ENCODE measurements at regions not wholly inside any gene's neighbourhood (a gene's known extent, or its start where the extent isn't known, plus 50 kb on each side); places are given as distances from the start of the nearest gene placed in this dataset.

GRCh38 chr3:161568671-161569070 lies 72.1 kb downstream of the OTOL1 start (continued):
- TF ChIP-seq ZNF384 (IDR thresholded peaks at IDR 0.05; ENCODE audit: low read depth, low read length) (no peak), OTX1 (CRISPR knock-in tag; IDR thresholded peaks at IDR 0.05) (no peak), HMGN3 (IDR thresholded peaks at IDR 0.05; ENCODE audit: borderline replicate concordance, extremely low read depth, insufficient read length, low read depth, low read length) (no peak), CCNT2 (IDR thresholded peaks at IDR 0.05; ENCODE audit: borderline replicate concordance, extremely low read depth, insufficient read length, low read depth, low read length) (no peak), C11orf30 (IDR thresholded peaks at IDR 0.05; ENCODE audit: low read depth) (no peak), ZBTB17 (CRISPR knock-in tag; IDR thresholded peaks at IDR 0.05) (no peak)

GRCh38 chr3:161571951-161572350 lies 75.3 kb downstream of the OTOL1 start:
- in situ Hi-C loops (cut with MboI), result no loop called here
- ATAC-seq (no peak), DNase-seq (ENCODE audit: extremely low read depth in 1 of 4, low spot score in 3 of 4) (no peak), FAIRE-seq (no peak)
- BruUV-seq (replicated peaks), result no TSS peak
- WGBS (ENCODE audit: insufficient coverage, low coverage, missing lambda C conversion rate), result 7% methylated on average over 1 of the region's 1 CpG
- Histone ChIP-seq H3K4me3 (no peak overlapping the region), H3K4me1 (replicated peaks in 1 of 2; ENCODE audit: control insufficient read depth in 2 of 2, insufficient read depth in 2 of 2, low read length in 2 of 2) (no peaks in the 10 kb centered on the region), H4K20me1 (replicated peaks; ENCODE audit: control insufficient read depth, insufficient read depth, low read length) (no peaks in the 10 kb centered on the region), H3K9me1 (ENCODE audit: control insufficient read depth, insufficient read depth, low read length) (no peaks in the 10 kb centered on the region), H3K27ac (ENCODE audit: extremely low read depth, low read depth, low read length) (no peak overlapping the region), H3K4me2 (ENCODE audit: insufficient read depth, low read length) (no peak overlapping the region), H3K79me2 (ENCODE audit: control insufficient read depth, insufficient read depth, low read length) (no peaks in the 10 kb centered on the region), H3K9ac (ENCODE audit: insufficient read depth in 1 of 2, low read depth in 2 of 2, low read length in 2 of 2) (no peak overlapping the region), H3K27me3 (ENCODE audit: control insufficient read depth in 2 of 2, insufficient read depth in 2 of 2, low read length in 2 of 2) (no peaks in the 10 kb centered on the region), H3K9me3 (replicated peaks; ENCODE audit: control insufficient read depth, insufficient read depth, low read depth, low read length) (no peaks in the 10 kb centered on the region), H3K36me3 (ENCODE audit: control insufficient read depth, insufficient read depth, low read length) (no peaks in the 10 kb centered on the region), H2AFZ (ENCODE audit: low read depth, low read length) (no peak overlapping the region)
- ChIA-PET POLR2A (no interaction called here), CTCF (ENCODE audit: low intra/inter-chr PET ratio) (no interaction called here)
- intact Hi-C loops (cut with micrococcal nuclease), result no loop called here
- TF ChIP-seq PREB (CRISPR knock-in tag; IDR thresholded peaks at IDR 0.05) (no peak), MAFF (IDR thresholded peaks at IDR 0.05; ENCODE audit: low read length) (no peak), ZBTB11 (CRISPR knock-in tag; IDR thresholded peaks at IDR 0.05) (no peak), CSDE1 (IDR thresholded peaks at IDR 0.05) (no peak), AFF4 (CRISPR knock-in tag; IDR thresholded peaks at IDR 0.05) (no peak), TAF1 (IDR thresholded peaks at IDR 0.05; ENCODE audit: control insufficient read depth, extremely low read depth, insufficient read depth, low read length, severe bottlenecking) (no peak), FOXJ3 (CRISPR knock-in tag; IDR thresholded peaks at IDR 0.05) (no peak)
